ENCODE measurements at regions not wholly inside any gene's neighbourhood (a gene's known extent, or its start where the extent isn't known, plus 50 kb on each side); places are given as distances from the start of the nearest gene placed in this dataset.
"Not testable (repeated sequence)": the region's sequence is repeated elsewhere in the genome, so short reads cannot be mapped to it uniquely, and the experiment has no call there.

GRCh38 chr18:47680488-47680887 lies 250.0 kb downstream of the SMAD2 start:
- DNase-seq (ENCODE audit: low read depth): no peak

GRCh38 chr18:47679864-47680263 lies 250.6 kb downstream of the SMAD2 start:
- DNase-seq (ENCODE audit: low read depth): no peak

GRCh38 chr18:47677952-47678351 lies 252.5 kb downstream of the SMAD2 start:
- no peak for DNase-seq (ENCODE audit: low read depth)

GRCh38 chr18:47669815-47670214 lies 260.6 kb downstream of the SMAD2 start:
- no peak for DNase-seq (ENCODE audit: low read depth)

GRCh38 chr18:47658498-47658897 lies 272.0 kb downstream of the SMAD2 start:
- DNase-seq (ENCODE audit: low read depth): no peak

GRCh38 chr18:47654988-47655387 lies 275.5 kb downstream of the SMAD2 start:
- peak; percentile 63 for DNase-seq (ENCODE audit: low read depth)

GRCh38 chr18:47644896-47645295 lies 285.6 kb downstream of the SMAD2 start:
- DNase-seq (ENCODE audit: low read depth): no peak

- not testable (repeated sequence) for DNase-seq (ENCODE audit: low read depth)
These were observed 292.9 kb downstream of the SMAD2 start for GRCh38 chr18:47637551-47637950.

- DNase-seq (ENCODE audit: low read depth): no peak
These were observed 295.0 kb downstream of the SMAD2 start for GRCh38 chr18:47635416-47635815.

GRCh38 chr18:47632970-47633635 lies 297.4 kb downstream of the SMAD2 start:
- DNase-seq (ENCODE audit: low read depth): no peak

- no peak for DNase-seq (ENCODE audit: low read depth)
These were observed 301.6 kb downstream of the SMAD2 start for GRCh38 chr18:47628893-47629292.

- no peak for DNase-seq (ENCODE audit: low read depth)
These were observed 302.1 kb downstream of the SMAD2 start for GRCh38 chr18:47628240-47628781.

- DNase-seq (ENCODE audit: low read depth): no peak
These were observed 303.4 kb downstream of the SMAD2 start for GRCh38 chr18:47627030-47627429.

GRCh38 chr18:47619771-47620448 lies 310.5 kb downstream of the SMAD2 start:
- DNase-seq (ENCODE audit: low read depth): no peak

GRCh38 chr18:47618758-47619157 lies 311.7 kb downstream of the SMAD2 start:
- DNase-seq (ENCODE audit: low read depth): no peak

GRCh38 chr18:47615043-47615442 lies 315.4 kb downstream of the SMAD2 start:
- DNase-seq (ENCODE audit: low read depth): no peak

GRCh38 chr18:47613929-47614328 lies 316.5 kb downstream of the SMAD2 start:
- no peak for DNase-seq (ENCODE audit: low read depth)

GRCh38 chr18:47611649-47612048 lies 318.8 kb downstream of the SMAD2 start:
- DNase-seq (ENCODE audit: low read depth): no peak

- DNase-seq (ENCODE audit: low read depth): no peak
These were observed 323.9 kb downstream of the SMAD2 start for GRCh38 chr18:47606526-47606925.

- no peak for DNase-seq (ENCODE audit: low read depth)
These were observed 325.4 kb downstream of the SMAD2 start for GRCh38 chr18:47605093-47605492.

GRCh38 chr18:47604021-47604420 lies 326.4 kb downstream of the SMAD2 start:
- DNase-seq (ENCODE audit: low read depth): no peak

GRCh38 chr18:47603158-47603557 lies 327.3 kb downstream of the SMAD2 start:
- no peak for DNase-seq (ENCODE audit: low read depth)
